ENCODE measurements at regions not wholly inside any gene's neighbourhood (a gene's known extent, or its start where the extent isn't known, plus 50 kb on each side); places are given as distances from the start of the nearest gene placed in this dataset.
"Not testable (repeated sequence)": the region's sequence is repeated elsewhere in the genome, so short reads cannot be mapped to it uniquely, and the experiment has no call there.

- H3K4me3 ChIP-seq: no peak overlapping the region
- H3K27ac ChIP-seq: no peak overlapping the region
Measured at GRCh38 chr13:22862478-22862877, 318.3 kb upstream of the SGCG start.

GRCh38 chr13:22866221-22866620, 314.6 kb upstream of the SGCG start:
- Histone ChIP-seq H3K4me3 (no peak overlapping the region), H3K27ac (no peak overlapping the region)

- Histone ChIP-seq H3K27ac (no peak overlapping the region), H3K4me3 (no peak overlapping the region)
Measured at GRCh38 chr13:22871231-22871630, 309.5 kb upstream of the SGCG start.

- no peak overlapping the region for H3K4me3 ChIP-seq
- H3K27ac ChIP-seq: no peak overlapping the region
Measured at GRCh38 chr13:22874839-22875238, 305.9 kb upstream of the SGCG start.

- no peak overlapping the region for H3K4me3 ChIP-seq
- no peak overlapping the region for H3K27ac ChIP-seq
Measured at GRCh38 chr13:22877421-22877820, 303.4 kb upstream of the SGCG start.

- H3K4me3 ChIP-seq: no peak overlapping the region
- H3K27ac ChIP-seq: no peak overlapping the region
Measured at GRCh38 chr13:22880741-22881720, 299.7 kb upstream of the SGCG start.

GRCh38 chr13:22881721-22882608, 298.8 kb upstream of the SGCG start:
- not testable (repeated sequence) for H3K27ac ChIP-seq

GRCh38 chr13:22883262-22883840, 297.4 kb upstream of the SGCG start:
- Histone ChIP-seq H3K4me3 (no peak overlapping the region), H3K27ac (no peak overlapping the region)

More at GRCh38 chr13:22881721-22882608, 298.8 kb upstream of the SGCG start:
- not testable (repeated sequence) for H3K4me3 ChIP-seq

- H3K27ac ChIP-seq: no peak overlapping the region
- H3K4me3 ChIP-seq: no peak overlapping the region
Measured at GRCh38 chr13:22883956-22884355, 296.8 kb upstream of the SGCG start.

- H3K4me3 ChIP-seq, H3K27ac ChIP-seq: not testable (repeated sequence)
Measured at GRCh38 chr13:22886061-22886460, 294.7 kb upstream of the SGCG start.

- H3K4me3 ChIP-seq, H3K27ac ChIP-seq: not testable (repeated sequence)
Measured at GRCh38 chr13:22889376-22889775, 291.4 kb upstream of the SGCG start.

GRCh38 chr13:22893204-22893603, 287.6 kb upstream of the SGCG start:
- H3K27ac ChIP-seq: no peak overlapping the region
- H3K4me3 ChIP-seq: no peak overlapping the region

- no peak overlapping the region for H3K4me3 ChIP-seq
Measured at GRCh38 chr13:22893777-22894176, 287.0 kb upstream of the SGCG start.

GRCh38 chr13:22897571-22898314, 283.0 kb upstream of the SGCG start:
- no peak overlapping the region for H3K27ac ChIP-seq
- H3K4me3 ChIP-seq: no peak overlapping the region

More at GRCh38 chr13:22893777-22894176, 287.0 kb upstream of the SGCG start:
- no peak overlapping the region for H3K27ac ChIP-seq

GRCh38 chr13:22900416-22900951, 280.3 kb upstream of the SGCG start:
- H3K27ac ChIP-seq, H3K4me3 ChIP-seq: not testable (repeated sequence)

- Histone ChIP-seq H3K4me3 (no peak overlapping the region), H3K27ac (no peak overlapping the region)
Measured at GRCh38 chr13:22903301-22903700, 277.5 kb upstream of the SGCG start.

GRCh38 chr13:22903925-22904324, 276.9 kb upstream of the SGCG start:
- no peak overlapping the region for H3K4me3 ChIP-seq
- no peak overlapping the region for H3K27ac ChIP-seq

GRCh38 chr13:22915442-22916082, 265.2 kb upstream of the SGCG start:
- Histone ChIP-seq H3K4me3 (peak overlapping the region; percentile 32 to 59 (median 48)), H3K27ac (peak overlapping the region in 5 of 21 experiments; percentile 3 to 74 (median 31))

GRCh38 chr13:22916276-22916675, 264.5 kb upstream of the SGCG start:
- H3K27ac ChIP-seq: not testable (repeated sequence)
- H3K4me3 ChIP-seq: peak overlapping the region in 3 of 7 experiments; percentile 51 to 59 (median 58)
